Endothelial cell of umbilical vein (primary cell): ENCODE measurements at regions not wholly inside any gene's neighbourhood (a gene's known extent, or its start where the extent isn't known, plus 50 kb on each side); places are given as distances from the start of the nearest gene placed in this dataset.

ENCODE experiments used
- BruUV-seq: library from RNA; stranded (reverse); fragments of 400-500 nt; replicated peaks from 2 replicates; lab custom pipeline; 2021; lab: Mats Ljungman, UMichigan
- CTCF ChIA-PET: fragments of 300-600, 350-600 bp; sonication (Branson Sonifier 250); formaldehyde crosslinking; loops from one replicate; lab custom pipeline; 2021; ENCODE audit warnings: antibody characterized with exemption, inconsistent platforms; lab: Charles Lee
- POLR2A ChIA-PET: fragments of 300-600, 350-600 bp; sonication (Branson Sonifier 250); formaldehyde crosslinking; loops from one replicate; lab custom pipeline; 2021; ENCODE audit warnings: antibody characterized with exemption, inconsistent platforms; lab: Charles Lee
- DNase-seq: peaks from one replicate; pipeline ENCODE4 v3.0.0-alpha.2; 2011; ENCODE audit warnings: low read depth, low spot score
- FAIRE-seq: peaks from 2 replicates; lab custom pipeline; 2011; peaks lifted over from hg19 to GRCh38; lab: Jason Lieb, UNC
- H2AFZ ChIP-seq: 2 replicates; pipeline ENCODE4 v1.6.0; 2012; ENCODE audit warnings: low read depth, low read length, control low read depth, inconsistent platforms
- H3K27ac ChIP-seq: 2 replicates; pipeline ENCODE4 v1.5.1; 2011; ENCODE audit warnings: low read depth, mild to moderate bottlenecking, control low read depth, low read length, moderate library complexity; ENCODE audit not compliant: insufficient read depth
- H3K27me3 ChIP-seq, 2 experiments: 2 replicates each; pipeline versions ENCODE4 v1.6.0 to v1.6.1; 2011; ENCODE audit warnings: low read length in 2 of 2, mixed read lengths in 1 of 2; ENCODE audit not compliant: control insufficient read depth in 2 of 2, insufficient read depth in 2 of 2
- H3K36me3 ChIP-seq, 2 experiments: 2 replicates in 1 of 2; 3 replicates in 1 of 2; pipeline ENCODE4 v1.5.1; 2011; ENCODE audit warnings: low read length in 2 of 2, mild to moderate bottlenecking in 1 of 2, moderate library complexity in 1 of 2; ENCODE audit not compliant: control insufficient read depth in 2 of 2, insufficient read depth in 2 of 2; ENCODE audit errors: extremely low read depth in 1 of 2
- H3K4me1 ChIP-seq: 3 replicates; pipeline ENCODE4 v1.5.1; 2011; ENCODE audit warnings: mild to moderate bottlenecking, low read length; ENCODE audit not compliant: control insufficient read depth, insufficient read depth; ENCODE audit errors: extremely low read depth
- H3K4me2 ChIP-seq: 2 replicates; pipeline ENCODE4 v1.6.1; 2011; ENCODE audit warnings: low read length, control low read depth, mixed read lengths; ENCODE audit not compliant: insufficient read depth
- H3K4me3 ChIP-seq, 3 experiments: fragments of 200-600 bp in 1 of 3; sonication (generic), shearing (Covaris generic) in 1 of 3; replicated peaks in 1 of 3; 2 replicates each; pipeline ENCODE4 v1.5.1; 2011 to 2016; ENCODE audit warnings: control low read depth in 3 of 3, low read length in 3 of 3, mild to moderate bottlenecking in 2 of 3, inconsistent platforms in 1 of 3, low read depth in 1 of 3, moderate library complexity in 1 of 3; ENCODE audit not compliant: insufficient read depth in 1 of 3
- H3K79me2 ChIP-seq: 2 replicates; pipeline ENCODE4 v1.6.0; 2012; ENCODE audit warnings: low read length, inconsistent platforms; ENCODE audit not compliant: control insufficient read depth, insufficient read depth
- H3K9ac ChIP-seq: replicated peaks from 2 replicates; pipeline ENCODE3; 2011; ENCODE audit warnings: low read length, control low read depth; ENCODE audit not compliant: insufficient read depth; ENCODE audit errors: extremely low read depth
- H3K9me1 ChIP-seq: replicated peaks from 3 replicates; pipeline ENCODE4 v1.6.0; 2011; ENCODE audit warnings: mild to moderate bottlenecking, low read length; ENCODE audit not compliant: control insufficient read depth, insufficient read depth; ENCODE audit errors: extremely low read depth
- H3K9me3 ChIP-seq: replicated peaks from 2 replicates; pipeline ENCODE4 v1.5.1; 2012; ENCODE audit warnings: low read length, inconsistent platforms; ENCODE audit not compliant: control insufficient read depth, insufficient read depth
- H4K20me1 ChIP-seq: replicated peaks from 2 replicates; pipeline ENCODE3; 2011; ENCODE audit warnings: mild to moderate bottlenecking, low read length; ENCODE audit not compliant: control insufficient read depth, insufficient read depth; ENCODE audit errors: extremely low read depth
- EZH2 ChIP-seq: IDR thresholded peaks from 2 replicates; pipeline ENCODE4 v1.6.1; 2012; ENCODE audit warnings: borderline replicate concordance, low read depth, mild to moderate bottlenecking, moderate library complexity, low read length, inconsistent platforms; ENCODE audit not compliant: severe bottlenecking
- FOS ChIP-seq: IDR thresholded peaks from 2 replicates; pipeline ENCODE4 v1.6.1; 2011; ENCODE audit warnings: mild to moderate bottlenecking, low read length, moderate library complexity, borderline replicate concordance; ENCODE audit not compliant: insufficient read depth
- GATA2 ChIP-seq: IDR thresholded peaks from 2 replicates; pipeline ENCODE4 v1.7.0; 2011; ENCODE audit warnings: low read depth, mild to moderate bottlenecking, moderate library complexity, mixed read lengths, low read length; ENCODE audit not compliant: insufficient read length, insufficient read depth
- JUN ChIP-seq: IDR thresholded peaks from 2 replicates; pipeline ENCODE4 v1.6.1; 2011; ENCODE audit warnings: borderline replicate concordance, low read depth; ENCODE audit not compliant: insufficient read length, insufficient read depth
- MYC ChIP-seq: IDR thresholded peaks from one replicate; pipeline ENCODE4 v1.6.1; 2011; ENCODE audit warnings: mild to moderate bottlenecking, low read depth, low read length
- POLR2A ChIP-seq: IDR thresholded peaks from 2 replicates; pipeline ENCODE4 v1.6.1; 2012; ENCODE audit warnings: low read depth, mild to moderate bottlenecking, control low read depth, low read length
- POLR2AphosphoS5 ChIP-seq: IDR thresholded peaks from 2 replicates; pipeline ENCODE4 v1.6.1; 2012; ENCODE audit warnings: low read depth, mild to moderate bottlenecking, control low read depth, low read length, moderate library complexity; ENCODE audit not compliant: insufficient read depth
- dilution Hi-C: fragments of 300-500 bp; cut with MboI; formaldehyde crosslinking; loops from one replicate; pipeline ENCODE4 v1.15.0; 2019; ENCODE audit warnings: low sequenced_read_pairs; ENCODE audit not compliant: extremely low pct_ligation_motif_present
- intact Hi-C: fragments of 100-400 bp; cut with micrococcal nuclease; formaldehyde crosslinking; loops from one replicate; pipeline ENCODE4 v1.10.0; 2022
- TF ChIP-seq, protein P1 (sequence below): IDR thresholded peaks from 2 replicates; pipeline ENCODE4 v1.6.1; 2011; ENCODE audit not compliant: insufficient read depth, insufficient read length
- TF ChIP-seq, protein P2 (sequence below), 2 donors: IDR thresholded peaks; 1 replicate in 1 of 2; 2 replicates in 1 of 2; pipeline ENCODE4 v1.5.1; 2011; ENCODE audit warnings: low read length in 2 of 2, mild to moderate bottlenecking in 2 of 2, moderate library complexity in 2 of 2, control low read depth in 1 of 2, inconsistent platforms in 1 of 2, low read depth in 1 of 2; ENCODE audit not compliant: insufficient read depth in 1 of 2; ENCODE audit errors: extremely low read depth in 1 of 2

DNA sequence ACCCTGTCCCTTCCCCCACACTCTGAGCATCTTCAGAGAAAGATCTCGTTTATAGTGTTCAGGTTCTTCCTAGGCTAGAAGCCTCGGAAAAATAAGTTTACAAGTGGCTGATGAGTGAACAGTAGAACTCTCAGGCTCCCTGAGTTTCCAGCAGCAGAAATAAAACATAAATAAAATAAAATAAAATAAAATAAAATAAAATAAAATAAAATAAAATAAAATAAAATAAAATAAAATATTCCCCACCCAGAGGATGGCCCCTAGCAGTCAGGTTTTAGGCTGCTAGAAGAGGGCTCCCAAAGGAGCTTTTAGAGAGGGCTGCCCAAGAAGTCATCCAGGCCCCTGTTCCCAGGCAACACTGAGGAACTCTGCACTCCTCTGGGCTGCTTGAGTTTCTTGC lies 55.1 kb downstream of the KCNC4 start:
- intact Hi-C loops = loop anchor here (10.0 kb wide), 1 partner anchor 50 kb away; the partner anchor contains the start of gene KCNC4
- ChIA-PET CTCF (interaction anchor here (1.4 to 2.1 kb wide), 3 partner anchors 47 to 58 kb away, joined by 4 to 6 read pairs (median 5); no protein-coding TSS in a partner anchor), POLR2A (no interaction called here)
- FAIRE-seq = no peak
- no TSS peak for BruUV-seq
- Histone ChIP-seq H3K9ac (no peak overlapping the region), H4K20me1 (no peaks in the 10 kb centered on the region), H3K4me1 (peaks cover 11% of the 10 kb centered on the region), H3K36me3 (no peaks in the 10 kb centered on the region), H3K27ac (no peak overlapping the region), H3K27me3 (peaks cover 2 to 5% of the 10 kb centered on the region in 2 experiments), H3K9me1 (no peaks in the 10 kb centered on the region), H3K4me2 (no peak overlapping the region), H2AFZ (no peak overlapping the region), H3K79me2 (no peaks in the 10 kb centered on the region), H3K9me3 (no peaks in the 10 kb centered on the region), H3K4me3 (no peak overlapping the region)
- no peak for TF ChIP-seq GATA2
- TF ChIP-seq, protein P1, sequence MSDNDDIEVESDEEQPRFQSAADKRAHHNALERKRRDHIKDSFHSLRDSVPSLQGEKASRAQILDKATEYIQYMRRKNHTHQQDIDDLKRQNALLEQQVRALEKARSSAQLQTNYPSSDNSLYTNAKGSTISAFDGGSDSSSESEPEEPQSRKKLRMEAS = no peak
- TF ChIP-seq, protein P2, sequence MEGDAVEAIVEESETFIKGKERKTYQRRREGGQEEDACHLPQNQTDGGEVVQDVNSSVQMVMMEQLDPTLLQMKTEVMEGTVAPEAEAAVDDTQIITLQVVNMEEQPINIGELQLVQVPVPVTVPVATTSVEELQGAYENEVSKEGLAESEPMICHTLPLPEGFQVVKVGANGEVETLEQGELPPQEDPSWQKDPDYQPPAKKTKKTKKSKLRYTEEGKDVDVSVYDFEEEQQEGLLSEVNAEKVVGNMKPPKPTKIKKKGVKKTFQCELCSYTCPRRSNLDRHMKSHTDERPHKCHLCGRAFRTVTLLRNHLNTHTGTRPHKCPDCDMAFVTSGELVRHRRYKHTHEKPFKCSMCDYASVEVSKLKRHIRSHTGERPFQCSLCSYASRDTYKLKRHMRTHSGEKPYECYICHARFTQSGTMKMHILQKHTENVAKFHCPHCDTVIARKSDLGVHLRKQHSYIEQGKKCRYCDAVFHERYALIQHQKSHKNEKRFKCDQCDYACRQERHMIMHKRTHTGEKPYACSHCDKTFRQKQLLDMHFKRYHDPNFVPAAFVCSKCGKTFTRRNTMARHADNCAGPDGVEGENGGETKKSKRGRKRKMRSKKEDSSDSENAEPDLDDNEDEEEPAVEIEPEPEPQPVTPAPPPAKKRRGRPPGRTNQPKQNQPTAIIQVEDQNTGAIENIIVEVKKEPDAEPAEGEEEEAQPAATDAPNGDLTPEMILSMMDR (IDR thresholded peaks at IDR 0.05; ENCODE audit: extremely low read depth in 1 of 2, insufficient read depth in 1 of 2, low read depth in 1 of 2, low read length in 2 of 2) = no peak
- TF ChIP-seq EZH2 = no peak
- TF ChIP-seq POLR2AphosphoS5 = no peak
- TF ChIP-seq MYC = no peak
- TF ChIP-seq POLR2A = no peak
- TF ChIP-seq JUN = no peak
- TF ChIP-seq FOS = no peak
- dilution Hi-C loops = no loop called here
- no peak for DNase-seq
